HepG2 (cell line): ENCODE measurements at regions not wholly inside any gene's neighbourhood (a gene's known extent, or its start where the extent isn't known, plus 50 kb on each side); places are given as distances from the start of the nearest gene placed in this dataset.

Source experiments
- ATAC-seq: fragments of 200-7000 bp; cut with Tn5 transposase; 3 replicates; pipeline ENCODE4 v1.9.1; 2020; ENCODE audit warnings: mild to moderate bottlenecking, moderate library complexity
- BruUV-seq: library from RNA; stranded (reverse); fragments of 400-500 nt; replicated peaks from 2 replicates; lab custom pipeline; 2021; lab: Mats Ljungman, UMichigan
- CTCF ChIA-PET: fragments of 300-600 bp; formaldehyde crosslinking; extraction: SDS; loops from one replicate; lab custom pipeline; 2021; ENCODE audit warnings: low total read pairs, inconsistent platforms, low intra/inter-chr PET ratio; lab: Yijun Ruan, JAX
- POLR2A ChIA-PET: fragments of 350-600 bp; sonication (Branson Sonifier 250); formaldehyde crosslinking; loops from one replicate; lab custom pipeline; 2020; ENCODE audit warnings: antibody characterized with exemption, inconsistent platforms; lab: Yijun Ruan, JAX
- DNase-seq: peaks from one replicate; pipeline ENCODE4 v3.0.0-alpha.2; 2015; ENCODE audit warnings: low spot score
- FAIRE-seq: peaks from 3 replicates; lab custom pipeline; 2011; peaks lifted over from hg19 to GRCh38; lab: Jason Lieb, UNC
- H2AFZ ChIP-seq: one replicate; pipeline ENCODE4 v1.6.1; 2011; ENCODE audit warnings: low read length, inconsistent platforms
- H3K27ac ChIP-seq: fragments of 300-600 bp; 3 replicates; pipeline ENCODE4 v1.8.0; 2011; ENCODE audit warnings: mixed run types, mild to moderate bottlenecking, mixed read lengths, low read length, inconsistent platforms; ENCODE audit not compliant: insufficient read depth; ENCODE audit errors: extremely low read length
- H3K27me3 ChIP-seq, 2 experiments: fragments of 200-600 bp in 1 of 2; 2 replicates in 1 of 2; 3 replicates in 1 of 2; pipeline versions ENCODE4 v1.6.0 to v1.8.0; 2011; ENCODE audit warnings: low read length in 2 of 2, mild to moderate bottlenecking in 2 of 2, moderate library complexity in 2 of 2, inconsistent platforms in 1 of 2; ENCODE audit not compliant: insufficient read depth in 2 of 2, control insufficient read depth in 1 of 2
- H3K36me3 ChIP-seq, 2 experiments: fragments of 200-600 bp in 1 of 2; replicated peaks in 1 of 2; 2 replicates in 1 of 2; 3 replicates in 1 of 2; pipeline versions ENCODE4 v1.5.1 to v1.8.0; 2011; ENCODE audit warnings: low read length in 2 of 2, inconsistent platforms in 1 of 2; ENCODE audit not compliant: insufficient read depth in 2 of 2, control insufficient read depth in 1 of 2
- H3K4me1 ChIP-seq: 2 replicates; pipeline ENCODE4 v1.5.1; 2012; ENCODE audit warnings: low read length, inconsistent platforms; ENCODE audit not compliant: insufficient read depth
- H3K4me2 ChIP-seq: 2 replicates; pipeline ENCODE4 v1.6.0; 2011; ENCODE audit warnings: low read depth, low read length, inconsistent platforms
- H3K4me3 ChIP-seq, 3 experiments: fragments of 200-600 bp in 1 of 3; sonication (generic), shearing (Covaris generic) in 1 of 3; replicated peaks in 1 of 3; 2 replicates each; pipeline ENCODE4 v1.5.1; 2011 to 2016; ENCODE audit warnings: low read length in 3 of 3, inconsistent platforms in 2 of 3, low read depth in 2 of 3, mild to moderate bottlenecking in 2 of 3, control low read depth in 1 of 3, mixed read lengths in 1 of 3; ENCODE audit not compliant: insufficient read depth in 1 of 3
- H3K79me2 ChIP-seq: one replicate; pipeline ENCODE4 v1.6.1; 2011; ENCODE audit warnings: low read length, inconsistent platforms; ENCODE audit not compliant: insufficient read depth
- H3K9ac ChIP-seq: 2 replicates; pipeline ENCODE4 v1.6.0; 2011; ENCODE audit warnings: mild to moderate bottlenecking, low read depth, low read length, inconsistent platforms; ENCODE audit not compliant: insufficient read depth
- H3K9me3 ChIP-seq: 2 replicates; pipeline ENCODE4 v1.5.1; 2012; ENCODE audit warnings: mild to moderate bottlenecking, low read length
- H4K20me1 ChIP-seq: 2 replicates; pipeline ENCODE4 v1.6.0; 2011; ENCODE audit warnings: inconsistent platforms, mild to moderate bottlenecking, low read length, moderate library complexity; ENCODE audit not compliant: insufficient read depth
- CREM ChIP-seq, 2 experiments: sonication (generic) in 1 of 2; formaldehyde crosslinking in 1 of 2; IDR thresholded peaks; 2 replicates each; pipeline versions ENCODE4 v1.4.0 to v1.6.1; 2016 to 2020; ENCODE audit warnings: antibody characterized with exemption in 1 of 2, mild to moderate bottlenecking in 1 of 2, missing genetic modification reagents in 1 of 2
- HNRNPL ChIP-seq: fragments of 200-400 bp; formaldehyde crosslinking; IDR thresholded peaks from 2 replicates; pipeline ENCODE4 v1.6.1; 2017; ENCODE audit warnings: mild to moderate bottlenecking, low read depth, low read length
- KDM1A ChIP-seq: IDR thresholded peaks from 2 replicates; pipeline ENCODE4 v1.6.1; 2016; ENCODE audit warnings: missing compliant biosample characterization
- KDM5A ChIP-seq: fragments of 200-600 bp; sonication (generic); IDR thresholded peaks from 2 replicates; pipeline ENCODE4 v1.7.0; 2018; ENCODE audit warnings: antibody characterized with exemption, mild to moderate bottlenecking, low read length, borderline replicate concordance
- NCOR1 ChIP-seq: fragments of 200-600 bp; sonication (generic); IDR thresholded peaks from 2 replicates; pipeline ENCODE4 v1.7.0; 2017; ENCODE audit warnings: antibody characterized with exemption, low read length, borderline replicate concordance
- PAX8 ChIP-seq: sonication (generic); formaldehyde crosslinking; IDR thresholded peaks from 2 replicates; pipeline ENCODE4 v1.8.0; 2022; ENCODE audit warnings: mild to moderate bottlenecking, missing genetic modification reagents, borderline replicate concordance
- PLRG1 ChIP-seq: fragments of 450-650 bp; conservative IDR thresholded peaks from 2 replicates; pipeline ENCODE4 v1.6.1; 2016
- ZBTB37 ChIP-seq: sonication (generic); formaldehyde crosslinking; IDR thresholded peaks from 2 replicates; pipeline ENCODE4 v1.4.0; 2020; ENCODE audit warnings: mild to moderate bottlenecking, missing genetic modification reagents
- ZNF17 ChIP-seq: sonication (generic); formaldehyde crosslinking; IDR thresholded peaks from 2 replicates; pipeline ENCODE4 v1.5.0; 2020; ENCODE audit warnings: mild to moderate bottlenecking, missing genetic modification reagents
- ZNF335 ChIP-seq: sonication (generic); formaldehyde crosslinking; IDR thresholded peaks from 2 replicates; pipeline ENCODE4 v1.4.0; 2020; ENCODE audit warnings: missing genetic modification reagents
- ZNF431 ChIP-seq: sonication (generic); formaldehyde crosslinking; IDR thresholded peaks from 2 replicates; pipeline ENCODE4 v1.9.0; 2022; ENCODE audit warnings: missing genetic modification reagents, low read depth, mild to moderate bottlenecking, borderline replicate concordance
- ZNF484 ChIP-seq: sonication (generic); formaldehyde crosslinking; IDR thresholded peaks from 2 replicates; pipeline ENCODE4 v1.5.1; 2020; ENCODE audit warnings: mild to moderate bottlenecking, low read depth, missing genetic modification reagents, borderline replicate concordance
- ZNF562 ChIP-seq: sonication (generic); formaldehyde crosslinking; IDR thresholded peaks from 2 replicates; pipeline ENCODE4 v1.8.0; 2022; ENCODE audit warnings: missing genetic modification reagents, borderline replicate concordance
- ZNF704 ChIP-seq: sonication (generic); formaldehyde crosslinking; IDR thresholded peaks from 2 replicates; pipeline ENCODE4 v1.8.1; 2023; ENCODE audit warnings: mild to moderate bottlenecking, inconsistent platforms, moderate library complexity, missing genetic modification reagents, borderline replicate concordance
- ZNF747 ChIP-seq: sonication (generic); formaldehyde crosslinking; IDR thresholded peaks from 2 replicates; pipeline ENCODE4 v1.8.1; 2023; ENCODE audit warnings: missing genetic modification reagents, mild to moderate bottlenecking, borderline replicate concordance
- WGBS: methylation state at CpG from one replicate; pipeline ENCODE4 v1.1.6; 2017; ENCODE audit warnings: low lambda C conversion rate; 5-methylcytosine and 5-hydroxymethylcytosine counted together
- in situ Hi-C: cut with HindIII; loops from 2 replicates; pipeline ENCODE4 v1.10.0; 2017; ENCODE audit warnings: low pct_unique_long_range_greater_than_20kb; ENCODE audit not compliant: extremely low pct_ligation_motif_present
- intact Hi-C: fragments of 100-400 bp; cut with micrococcal nuclease; formaldehyde crosslinking; loops from one replicate; pipeline ENCODE4 v1.10.0; 2022; ENCODE audit not compliant: unreplicated experiment

- no peak for TF ChIP-seq CREM (IDR thresholded peaks at IDR 0.05)
- TF ChIP-seq CREM (CRISPR knock-in tag; IDR thresholded peaks at IDR 0.05) = no peak
- no peak for TF ChIP-seq PLRG1
- no peak for TF ChIP-seq ZNF431
- TF ChIP-seq ZNF484 (CRISPR knock-in tag) = no peak
- TF ChIP-seq ZBTB37 (CRISPR knock-in tag) = no peak
- no peak for TF ChIP-seq KDM5A
Measured at GRCh38 chr10:31730776-31731175, 197.9 kb downstream of the ARHGAP12 start (continued).

- Histone ChIP-seq H3K79me2 (no peaks in the 10 kb centered on the region), H2AFZ (no peak overlapping the region), H3K9ac (no peak overlapping the region), H3K27me3 (no peaks in the 10 kb centered on the region; a peak in 1 of 5 replicates), H3K4me2 (no peak overlapping the region), H4K20me1 (no peaks in the 10 kb centered on the region), H3K4me3 (no peak overlapping the region), H3K4me1 (no peaks in the 10 kb centered on the region), H3K27ac (no peak overlapping the region), H3K9me3 (no peaks in the 10 kb centered on the region), H3K36me3 (no peaks in the 10 kb centered on the region)
- no peak for ATAC-seq
- POLR2A ChIA-PET = no interaction called here
- 4% methylated on average over 2 of the region's 2 CpGs for WGBS
- CTCF ChIA-PET = no interaction called here
- no TSS peak for BruUV-seq
- TF ChIP-seq ZNF335 (CRISPR knock-in tag) (no peak), ZNF747 (CRISPR knock-in tag) (no peak), HNRNPL (no peak), KDM1A (no peak), ZNF17 (CRISPR knock-in tag) (no peak), NCOR1 (no peak), PAX8 (no peak), ZNF704 (CRISPR knock-in tag) (no peak), ZNF562 (CRISPR knock-in tag) (no peak)
- no peak for DNase-seq
- FAIRE-seq = no peak
- intact Hi-C loops (no loop called here), in situ Hi-C loops (no loop called here)
Measured at GRCh38 chr10:31728698-31729224, 199.9 kb downstream of the ARHGAP12 start.
